ENCODE measurements at regions not wholly inside any gene's neighbourhood (a gene's known extent, or its start where the extent isn't known, plus 50 kb on each side); places are given as distances from the start of the nearest gene placed in this dataset.

GRCh38 chr2:19733390-19733789 is 168.4 kb downstream of the TTC32 start:
- Histone ChIP-seq H3K4me2 (ENCODE audit: low read depth, low read length) (no peak overlapping the region), H3K9me3 (ENCODE audit: low read length) (no peaks in the 10 kb centered on the region), H3K36me3 (replicated peaks in 1 of 2; ENCODE audit: control insufficient read depth in 1 of 2, insufficient read depth in 2 of 2, low read length in 2 of 2) (no peaks in the 10 kb centered on the region), H3K4me1 (ENCODE audit: insufficient read depth, low read length) (no peaks in the 10 kb centered on the region), H2AFZ (ENCODE audit: low read length) (no peak overlapping the region), H3K9ac (ENCODE audit: insufficient read depth, low read depth, low read length) (no peak overlapping the region), H4K20me1 (ENCODE audit: insufficient read depth, low read length) (no peaks in the 10 kb centered on the region), H3K27me3 (ENCODE audit: control insufficient read depth in 1 of 2, insufficient read depth in 2 of 2, low read length in 2 of 2) (peaks cover 0 to 13% of the 10 kb centered on the region in 2 experiments; a peak in 2 of 5 replicates), H3K27ac (ENCODE audit: extremely low read length, insufficient read depth, low read length) (no peak overlapping the region), H3K79me2 (ENCODE audit: insufficient read depth, low read length) (no peaks in the 10 kb centered on the region), H3K4me3 (replicated peaks in 1 of 3; ENCODE audit: insufficient read depth in 1 of 3, low read depth in 2 of 3, low read length in 3 of 3) (no peak overlapping the region)
- intact Hi-C loops (cut with micrococcal nuclease; ENCODE audit: unreplicated experiment) (no loop called here), in situ Hi-C loops (cut with HindIII; ENCODE audit: extremely low pct_ligation_motif_present, low pct_unique_long_range_greater_than_20kb) (no loop called here)
- WGBS (ENCODE audit: low lambda C conversion rate): 51% methylated on average over 4 of the region's 4 CpGs
- ChIA-PET POLR2A (no interaction called here), CTCF (ENCODE audit: low intra/inter-chr PET ratio, low total read pairs) (no interaction called here)
- DNase-seq (ENCODE audit: low spot score) (no peak), ATAC-seq (no peak), FAIRE-seq (no peak)
- TF ChIP-seq PLSCR1 (CRISPR knock-in tag; IDR thresholded peaks at IDR 0.05; ENCODE audit: borderline replicate concordance) (no peak), BRCA1 (CRISPR knock-in tag; IDR thresholded peaks at IDR 0.05) (no peak), SPEN (CRISPR knock-in tag; IDR thresholded peaks at IDR 0.05; ENCODE audit: low read depth) (no peak), HBP1 (CRISPR knock-in tag; IDR thresholded peaks at IDR 0.05; ENCODE audit: low read depth) (no peak), KDM5A (IDR thresholded peaks at IDR 0.05; ENCODE audit: borderline replicate concordance, low read length) (no peak), PATZ1 (CRISPR knock-in tag; IDR thresholded peaks at IDR 0.05) (no peak), ZC3H13 (CRISPR knock-in tag; IDR thresholded peaks at IDR 0.05) (no peak), KMT2A (CRISPR knock-in tag; IDR thresholded peaks at IDR 0.05) (no peak), RFXAP (CRISPR knock-in tag; IDR thresholded peaks at IDR 0.05; ENCODE audit: borderline replicate concordance) (no peak), ZNF512 (CRISPR knock-in tag; IDR thresholded peaks at IDR 0.05) (no peak), ZNF510 (CRISPR knock-in tag; IDR thresholded peaks at IDR 0.05; ENCODE audit: low read depth) (no peak), FOXC1 (CRISPR knock-in tag; IDR thresholded peaks at IDR 0.05; ENCODE audit: borderline replicate concordance) (no peak), PTBP1 (IDR thresholded peaks at IDR 0.05; ENCODE audit: low read depth, low read length, poor library complexity, severe bottlenecking) (no peak), NFRKB (IDR thresholded peaks at IDR 0.05) (no peak), ZNF512B (CRISPR knock-in tag; IDR thresholded peaks at IDR 0.05; ENCODE audit: borderline replicate concordance) (no peak), KLF6 (CRISPR knock-in tag; IDR thresholded peaks at IDR 0.05) (no peak), ZNF263 (CRISPR knock-in tag; IDR thresholded peaks at IDR 0.05) (no peak), ZFP1 (CRISPR knock-in tag; IDR thresholded peaks at IDR 0.05) (no peak), SP2 (CRISPR knock-in tag; IDR thresholded peaks at IDR 0.05) (no peak)
- no TSS peak for BruUV-seq (replicated peaks)

Data from HepG2 (cell line).